ENCODE measurements at regions not wholly inside any gene's neighbourhood (a gene's known extent, or its start where the extent isn't known, plus 50 kb on each side); places are given as distances from the start of the nearest gene placed in this dataset.

GRCh38 chr2:34980689-34981088 is 1374.9 kb upstream of the CRIM1 start:
- Histone ChIP-seq H3F3A (ENCODE audit: insufficient read depth, low read length, poor library complexity, severe bottlenecking) (no peaks in the 10 kb centered on the region), H3K9ac (ENCODE audit: low read length) (no peak overlapping the region), H3K9me2 (ENCODE audit: insufficient read depth, low read length) (no peaks in the 10 kb centered on the region), H4K20me1 (ENCODE audit: insufficient read depth) (no peaks in the 10 kb centered on the region), H3K79me2 (replicated peaks; ENCODE audit: insufficient read depth, low read length) (no peaks in the 10 kb centered on the region), H3K27ac (ENCODE audit: low read length) (no peak overlapping the region), H3K4me2 (ENCODE audit: low read length) (no peak overlapping the region), H3K27me3 (ENCODE audit: insufficient read depth, low read depth, low read length) (no peaks in the 10 kb centered on the region), H3K36me3 (ENCODE audit: insufficient read depth, low read length) (no peaks in the 10 kb centered on the region), H2AFZ (ENCODE audit: low read depth, low read length) (no peak overlapping the region), H3K4me3 (ENCODE audit: low read length) (no peak overlapping the region), H3K9me3 (ENCODE audit: low read length) (no peaks in the 10 kb centered on the region)
- TF ChIP-seq SMC3 (conservative IDR thresholded peaks at IDR 0.05; ENCODE audit: poor library complexity) (no peak), POLR2AphosphoS5 (IDR thresholded peaks at IDR 0.05) (no peak), EZH2 (IDR thresholded peaks at IDR 0.05; ENCODE audit: borderline replicate concordance, insufficient read depth, low read length, poor library complexity, severe bottlenecking) (no peak), CTCF (IDR thresholded peaks at IDR 0.05; ENCODE audit: poor library complexity, severe bottlenecking) (no peak), EP300 (conservative IDR thresholded peaks at IDR 0.05; ENCODE audit: poor library complexity, severe bottlenecking) (no peak), RAD21 (conservative IDR thresholded peaks at IDR 0.05) (no peak), TAF1 (IDR thresholded peaks at IDR 0.05; ENCODE audit: low read depth) (no peak)

GRCh38 chr2:34979148-34979547 is 1376.4 kb upstream of the CRIM1 start:
- Histone ChIP-seq H3K27ac (ENCODE audit: low read length) (no peak overlapping the region), H3K9me3 (ENCODE audit: low read length) (no peaks in the 10 kb centered on the region), H2AFZ (ENCODE audit: low read depth, low read length) (no peak overlapping the region), H3K27me3 (ENCODE audit: insufficient read depth, low read depth, low read length) (no peaks in the 10 kb centered on the region), H4K20me1 (ENCODE audit: insufficient read depth) (no peaks in the 10 kb centered on the region), H3F3A (ENCODE audit: insufficient read depth, low read length, poor library complexity, severe bottlenecking) (no peaks in the 10 kb centered on the region), H3K36me3 (ENCODE audit: insufficient read depth, low read length) (no peaks in the 10 kb centered on the region), H3K9ac (ENCODE audit: low read length) (no peak overlapping the region), H3K79me2 (replicated peaks; ENCODE audit: insufficient read depth, low read length) (no peaks in the 10 kb centered on the region), H3K9me2 (ENCODE audit: insufficient read depth, low read length) (no peaks in the 10 kb centered on the region), H3K4me2 (ENCODE audit: low read length) (no peak overlapping the region), H3K4me3 (ENCODE audit: low read length) (no peak overlapping the region)
- TF ChIP-seq CTCF (IDR thresholded peaks at IDR 0.05; ENCODE audit: poor library complexity, severe bottlenecking): no peak
- no peak for TF ChIP-seq EP300 (conservative IDR thresholded peaks at IDR 0.05; ENCODE audit: poor library complexity, severe bottlenecking)
- TF ChIP-seq REST (IDR thresholded peaks at IDR 0.05; ENCODE audit: borderline replicate concordance): no peak
- no peak for TF ChIP-seq MXI1 (conservative IDR thresholded peaks at IDR 0.05; ENCODE audit: poor library complexity, severe bottlenecking)
- no peak for TF ChIP-seq TAF1 (IDR thresholded peaks at IDR 0.05; ENCODE audit: low read depth)
- TF ChIP-seq POLR2AphosphoS5 (IDR thresholded peaks at IDR 0.05): no peak
